Adipocyte (in vitro differentiated cells): ENCODE measurements at regions not wholly inside any gene's neighbourhood (a gene's known extent, or its start where the extent isn't known, plus 50 kb on each side); places are given as distances from the start of the nearest gene placed in this dataset.
A peak's percentile ranks its signal among the peaks of the same experiment; 100 is the strongest.
"Not testable (repeated sequence)": the region's sequence is repeated elsewhere in the genome, so short reads cannot be mapped to it uniquely, and the experiment has no call there.

Source experiments
- DNase-seq: peaks from one replicate; pipeline ENCODE4 v3.0.0-alpha.2; 2015; ENCODE audit warnings: low read depth
- H3K27me3 ChIP-seq: replicated peaks from 2 replicates; pipeline ENCODE4 v1.7.0; 2013; ENCODE audit warnings: mild to moderate bottlenecking, low read length, moderate library complexity; ENCODE audit not compliant: control insufficient read depth, insufficient read depth
- H3K36me3 ChIP-seq: 2 replicates; pipeline ENCODE4 v1.7.0; 2013; ENCODE audit warnings: low read length, mild to moderate bottlenecking, moderate library complexity; ENCODE audit not compliant: control insufficient read depth, insufficient read depth, severe bottlenecking
- H3K4me1 ChIP-seq: 2 replicates; pipeline ENCODE4 v1.7.0; 2013; ENCODE audit warnings: mild to moderate bottlenecking, low read length, moderate library complexity; ENCODE audit not compliant: control insufficient read depth, insufficient read depth
- H3K4me3 ChIP-seq: 2 replicates; pipeline ENCODE4 v1.7.0; 2013; ENCODE audit warnings: mild to moderate bottlenecking, low read length, moderate library complexity
- H3K9ac ChIP-seq: 2 replicates; pipeline ENCODE4 v1.7.0; 2013; ENCODE audit warnings: mild to moderate bottlenecking, low read length, moderate library complexity
- H3K9me3 ChIP-seq: 2 replicates; pipeline ENCODE4 v1.7.0; 2013; ENCODE audit warnings: mild to moderate bottlenecking, low read length, moderate library complexity; ENCODE audit not compliant: control insufficient read depth

GRCh38 chr7:81317741-81318140 lies 398.9 kb upstream of the SEMA3C start:
- no peak overlapping the region for H3K4me3 ChIP-seq
- H3K27me3 ChIP-seq = no peaks in the 10 kb centered on the region
- DNase-seq = no peak
- H3K9me3 ChIP-seq = no peaks in the 10 kb centered on the region
- no peak overlapping the region for H3K9ac ChIP-seq
- H3K4me1 ChIP-seq = no peaks in the 10 kb centered on the region
- H3K36me3 ChIP-seq = no peaks in the 10 kb centered on the region

GRCh38 chr7:81308643-81309322 lies 389.9 kb upstream of the SEMA3C start:
- H3K36me3 ChIP-seq = no peaks in the 10 kb centered on the region
- peak overlapping the region; percentile 41 for H3K4me3 ChIP-seq
- DNase-seq = peak; percentile 71
- peaks cover 12% of the 10 kb centered on the region for H3K4me1 ChIP-seq
- no peaks in the 10 kb centered on the region for H3K27me3 ChIP-seq
- no peak overlapping the region for H3K9ac ChIP-seq
- H3K9me3 ChIP-seq = no peaks in the 10 kb centered on the region

- DNase-seq = no peak
- no peak overlapping the region for H3K4me3 ChIP-seq
- H3K36me3 ChIP-seq = no peaks in the 10 kb centered on the region
- H3K4me1 ChIP-seq = peaks cover 36% of the 10 kb centered on the region
- H3K9ac ChIP-seq = no peak overlapping the region
- no peaks in the 10 kb centered on the region for H3K9me3 ChIP-seq
- no peaks in the 10 kb centered on the region for H3K27me3 ChIP-seq
Measured at GRCh38 chr7:81301815-81302214, 383.0 kb upstream of the SEMA3C start.

GRCh38 chr7:81300753-81301152 lies 381.9 kb upstream of the SEMA3C start:
- no peaks in the 10 kb centered on the region for H3K27me3 ChIP-seq
- no peaks in the 10 kb centered on the region for H3K36me3 ChIP-seq
- no peak overlapping the region for H3K9ac ChIP-seq
- H3K4me3 ChIP-seq = no peak overlapping the region
- no peaks in the 10 kb centered on the region for H3K9me3 ChIP-seq
- DNase-seq = no peak
- H3K4me1 ChIP-seq = peaks cover 39% of the 10 kb centered on the region

- H3K4me3 ChIP-seq = peak overlapping the region; percentile 25
- H3K9ac ChIP-seq = no peak overlapping the region
- H3K4me1 ChIP-seq = peaks cover 39% of the 10 kb centered on the region
- H3K36me3 ChIP-seq = no peaks in the 10 kb centered on the region
- DNase-seq = peak; percentile 20
- no peaks in the 10 kb centered on the region for H3K27me3 ChIP-seq
- no peaks in the 10 kb centered on the region for H3K9me3 ChIP-seq
Measured at GRCh38 chr7:81299711-81300110, 380.9 kb upstream of the SEMA3C start.

GRCh38 chr7:81298951-81299666 lies 380.3 kb upstream of the SEMA3C start:
- Histone ChIP-seq H3K9me3 (no peaks in the 10 kb centered on the region), H3K36me3 (no peaks in the 10 kb centered on the region), H3K27me3 (peaks cover 3% of the 10 kb centered on the region), H3K4me1 (peaks cover 39% of the 10 kb centered on the region), H3K4me3 (peak overlapping the region; percentile 59), H3K9ac (peak overlapping the region; percentile 41)
- DNase-seq = peak; percentile 96

GRCh38 chr7:81297317-81297716 lies 378.5 kb upstream of the SEMA3C start:
- H3K9me3 ChIP-seq = no peaks in the 10 kb centered on the region
- peaks cover 36% of the 10 kb centered on the region for H3K4me1 ChIP-seq
- H3K9ac ChIP-seq = no peak overlapping the region
- H3K36me3 ChIP-seq = no peaks in the 10 kb centered on the region
- peaks cover 3% of the 10 kb centered on the region for H3K27me3 ChIP-seq
- peak; percentile 15 for DNase-seq
- H3K4me3 ChIP-seq = no peak overlapping the region

- no peaks in the 10 kb centered on the region for H3K9me3 ChIP-seq
- H3K36me3 ChIP-seq = no peaks in the 10 kb centered on the region
- no peak for DNase-seq
- peaks cover 3% of the 10 kb centered on the region for H3K27me3 ChIP-seq
- H3K4me1 ChIP-seq = peaks cover 35% of the 10 kb centered on the region
- no peak overlapping the region for H3K9ac ChIP-seq
- H3K4me3 ChIP-seq = no peak overlapping the region
Measured at GRCh38 chr7:81296726-81297125, 377.9 kb upstream of the SEMA3C start.

- peaks cover 3% of the 10 kb centered on the region for H3K27me3 ChIP-seq
- DNase-seq = no peak
- no peak overlapping the region for H3K9ac ChIP-seq
- peaks cover 32% of the 10 kb centered on the region for H3K4me1 ChIP-seq
- H3K36me3 ChIP-seq = no peaks in the 10 kb centered on the region
- H3K9me3 ChIP-seq = no peaks in the 10 kb centered on the region
- H3K4me3 ChIP-seq = no peak overlapping the region
Measured at GRCh38 chr7:81294897-81295515, 376.2 kb upstream of the SEMA3C start.

GRCh38 chr7:81293806-81294205 lies 375.0 kb upstream of the SEMA3C start:
- H3K4me1 ChIP-seq = peaks cover 23% of the 10 kb centered on the region
- H3K9ac ChIP-seq = no peak overlapping the region
- DNase-seq = no peak
- H3K36me3 ChIP-seq = no peaks in the 10 kb centered on the region
- H3K9me3 ChIP-seq = no peaks in the 10 kb centered on the region
- H3K4me3 ChIP-seq = no peak overlapping the region
- peaks cover 3% of the 10 kb centered on the region for H3K27me3 ChIP-seq

- not testable (repeated sequence) for H3K27me3 ChIP-seq, DNase-seq, H3K36me3 ChIP-seq, H3K4me1 ChIP-seq, H3K9ac ChIP-seq, H3K4me3 ChIP-seq, H3K9me3 ChIP-seq
Measured at GRCh38 chr7:81286754-81287153, 367.9 kb upstream of the SEMA3C start.
